Mammary epithelial cell (primary cell): ENCODE measurements at regions not wholly inside any gene's neighbourhood (a gene's known extent, or its start where the extent isn't known, plus 50 kb on each side); places are given as distances from the start of the nearest gene placed in this dataset.

Experiments
- EZH2 ChIP-seq: IDR thresholded peaks from 2 replicates; pipeline ENCODE4 v1.6.1; 2012; ENCODE audit warnings: low read length, inconsistent platforms, borderline replicate concordance
- TF ChIP-seq, protein P1 (sequence below), 2 donors: IDR thresholded peaks in 1 of 2; conservative IDR thresholded peaks in 1 of 2; 2 replicates each; pipeline ENCODE4 v1.5.1; 2011 to 2012; ENCODE audit warnings: inconsistent platforms in 2 of 2, low read length in 2 of 2, mild to moderate bottlenecking in 2 of 2, control low read depth in 1 of 2, low read depth in 1 of 2; ENCODE audit not compliant: insufficient read depth in 1 of 2; ENCODE audit errors: extremely low read depth in 1 of 2

DNA sequence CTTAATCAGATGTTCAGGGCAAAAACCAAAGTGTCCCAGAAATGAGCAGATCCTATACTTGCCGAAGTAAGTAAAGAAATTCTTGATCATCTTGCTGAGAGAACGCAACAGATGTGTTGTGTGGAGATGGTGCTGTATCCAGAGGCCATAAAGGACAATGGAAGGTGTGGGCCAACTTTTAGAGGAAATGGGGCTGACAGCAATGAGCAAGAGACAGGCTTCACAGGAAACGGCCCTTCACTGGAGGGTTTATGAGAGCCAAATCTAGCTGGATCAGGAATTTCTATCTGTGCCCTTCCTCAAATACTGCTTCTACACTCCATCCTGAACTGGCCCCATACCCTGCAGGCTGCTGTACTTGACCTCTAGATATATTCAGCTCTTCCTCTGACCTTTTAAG is 583.9 kb upstream of the DIPK2B start:
- TF ChIP-seq EZH2, result no peak
- TF ChIP-seq, protein P1, sequence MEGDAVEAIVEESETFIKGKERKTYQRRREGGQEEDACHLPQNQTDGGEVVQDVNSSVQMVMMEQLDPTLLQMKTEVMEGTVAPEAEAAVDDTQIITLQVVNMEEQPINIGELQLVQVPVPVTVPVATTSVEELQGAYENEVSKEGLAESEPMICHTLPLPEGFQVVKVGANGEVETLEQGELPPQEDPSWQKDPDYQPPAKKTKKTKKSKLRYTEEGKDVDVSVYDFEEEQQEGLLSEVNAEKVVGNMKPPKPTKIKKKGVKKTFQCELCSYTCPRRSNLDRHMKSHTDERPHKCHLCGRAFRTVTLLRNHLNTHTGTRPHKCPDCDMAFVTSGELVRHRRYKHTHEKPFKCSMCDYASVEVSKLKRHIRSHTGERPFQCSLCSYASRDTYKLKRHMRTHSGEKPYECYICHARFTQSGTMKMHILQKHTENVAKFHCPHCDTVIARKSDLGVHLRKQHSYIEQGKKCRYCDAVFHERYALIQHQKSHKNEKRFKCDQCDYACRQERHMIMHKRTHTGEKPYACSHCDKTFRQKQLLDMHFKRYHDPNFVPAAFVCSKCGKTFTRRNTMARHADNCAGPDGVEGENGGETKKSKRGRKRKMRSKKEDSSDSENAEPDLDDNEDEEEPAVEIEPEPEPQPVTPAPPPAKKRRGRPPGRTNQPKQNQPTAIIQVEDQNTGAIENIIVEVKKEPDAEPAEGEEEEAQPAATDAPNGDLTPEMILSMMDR (conservative IDR thresholded peaks at IDR 0.05 in 1 of 2, IDR thresholded peaks at IDR 0.05 in 1 of 2; ENCODE audit: extremely low read depth in 1 of 2, insufficient read depth in 1 of 2, low read depth in 1 of 2, low read length in 2 of 2), result no peak
